ENCODE measurements at regions not wholly inside any gene's neighbourhood (a gene's known extent, or its start where the extent isn't known, plus 50 kb on each side); places are given as distances from the start of the nearest gene placed in this dataset.

DNA sequence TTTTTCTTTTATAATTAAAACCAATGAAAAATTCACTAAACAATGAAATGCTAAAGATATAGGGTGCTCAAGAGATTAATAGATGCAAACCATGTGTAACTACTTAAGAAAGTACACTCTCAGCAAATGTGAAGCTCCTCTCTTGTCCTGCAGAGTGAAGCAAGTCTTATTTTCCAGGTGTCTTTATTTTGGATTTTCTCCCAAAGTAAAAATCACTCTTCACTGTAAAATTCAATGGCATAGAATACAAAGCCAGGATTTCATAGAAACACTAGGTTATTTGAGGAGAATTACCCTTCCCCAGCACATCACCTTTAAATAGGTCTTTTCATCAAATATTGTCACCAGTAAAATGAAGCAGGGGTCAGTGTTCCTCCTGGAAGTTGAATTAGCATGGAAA is 57.0 kb upstream of the GIMD1 start:
- DNase-seq: no peak

- no peak for DNase-seq
Measured at GRCh38 chr4:106424426-106424825, 55.8 kb upstream of the GIMD1 start.

DNA sequence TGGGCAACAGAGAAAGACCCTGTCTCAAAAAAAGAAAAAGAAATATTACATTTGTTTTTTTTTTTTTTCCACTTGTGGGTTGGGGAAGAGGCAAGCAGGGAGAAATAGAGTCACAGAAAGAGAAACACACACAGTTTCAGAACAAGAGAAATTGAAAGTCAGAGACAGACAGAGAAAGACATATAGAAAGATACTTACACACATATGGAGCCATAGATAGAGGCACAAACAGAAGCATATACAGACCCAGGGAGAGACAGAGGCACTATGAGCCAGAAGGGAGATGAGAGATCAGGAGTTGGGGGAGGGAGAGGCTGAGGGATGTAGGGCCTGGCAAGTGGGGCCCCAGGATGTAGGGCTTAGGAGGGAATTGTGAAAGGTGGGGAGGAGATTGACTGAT is 55.2 kb upstream of the GIMD1 start:
- DNase-seq: no peak

GRCh38 chr4:106422766-106423165 is 54.2 kb upstream of the GIMD1 start:
- no peak for DNase-seq

DNA sequence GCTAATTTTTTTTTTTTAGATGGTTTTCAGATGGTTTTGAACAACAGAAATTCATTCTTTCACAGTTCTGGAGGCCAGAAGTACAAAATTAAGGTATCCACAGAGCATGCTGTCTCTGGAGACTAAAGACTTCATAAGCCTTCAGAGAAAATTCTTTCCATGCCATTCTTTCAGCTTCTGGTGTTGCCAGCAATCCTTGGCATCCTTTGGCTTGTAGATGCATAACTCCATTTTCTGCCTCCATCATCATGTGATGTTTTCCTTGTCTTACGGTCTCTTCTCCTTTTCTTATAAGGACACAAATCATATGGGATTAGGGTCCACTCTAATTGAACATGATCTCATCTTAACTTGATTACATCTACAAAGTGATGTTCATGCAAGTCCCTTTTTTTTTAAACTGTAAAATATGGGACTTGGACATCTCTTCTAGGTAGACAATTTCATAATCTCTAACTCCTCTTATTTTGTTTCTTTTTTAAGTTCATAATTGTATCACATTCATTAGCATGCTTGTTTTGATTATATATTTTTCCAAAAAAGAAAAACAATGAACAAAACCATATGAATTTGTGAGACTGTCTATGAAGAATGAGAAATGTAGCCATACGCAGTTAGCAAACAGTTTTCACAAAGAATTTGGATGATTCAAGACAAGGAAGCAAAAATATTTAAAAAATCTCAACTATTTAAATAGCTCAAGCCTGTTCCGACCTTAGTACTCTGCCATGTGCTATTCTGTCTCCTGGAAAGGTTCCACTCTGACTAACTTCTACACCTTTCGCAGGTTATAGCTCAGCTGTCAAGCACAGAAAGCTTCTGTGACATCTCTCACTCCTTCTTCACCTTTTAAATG is 53.1 kb upstream of the GIMD1 start:
- no peak for DNase-seq

GRCh38 chr4:106418444-106418843 is 49.9 kb upstream of the GIMD1 start:
- DNase-seq: no peak
